GM12892 (cell line): ENCODE measurements at regions not wholly inside any gene's neighbourhood (a gene's known extent, or its start where the extent isn't known, plus 50 kb on each side); places are given as distances from the start of the nearest gene placed in this dataset.

ENCODE experiments used
- POLR2A ChIP-seq: IDR thresholded peaks from 2 replicates; pipeline ENCODE4 v1.6.1; 2011; ENCODE audit warnings: low read depth, low read length, control low read depth
- POLR2AphosphoS5 ChIP-seq: IDR thresholded peaks from 2 replicates; pipeline ENCODE4 v1.6.1; 2011; ENCODE audit warnings: low read depth, low read length, control low read depth

DNA sequence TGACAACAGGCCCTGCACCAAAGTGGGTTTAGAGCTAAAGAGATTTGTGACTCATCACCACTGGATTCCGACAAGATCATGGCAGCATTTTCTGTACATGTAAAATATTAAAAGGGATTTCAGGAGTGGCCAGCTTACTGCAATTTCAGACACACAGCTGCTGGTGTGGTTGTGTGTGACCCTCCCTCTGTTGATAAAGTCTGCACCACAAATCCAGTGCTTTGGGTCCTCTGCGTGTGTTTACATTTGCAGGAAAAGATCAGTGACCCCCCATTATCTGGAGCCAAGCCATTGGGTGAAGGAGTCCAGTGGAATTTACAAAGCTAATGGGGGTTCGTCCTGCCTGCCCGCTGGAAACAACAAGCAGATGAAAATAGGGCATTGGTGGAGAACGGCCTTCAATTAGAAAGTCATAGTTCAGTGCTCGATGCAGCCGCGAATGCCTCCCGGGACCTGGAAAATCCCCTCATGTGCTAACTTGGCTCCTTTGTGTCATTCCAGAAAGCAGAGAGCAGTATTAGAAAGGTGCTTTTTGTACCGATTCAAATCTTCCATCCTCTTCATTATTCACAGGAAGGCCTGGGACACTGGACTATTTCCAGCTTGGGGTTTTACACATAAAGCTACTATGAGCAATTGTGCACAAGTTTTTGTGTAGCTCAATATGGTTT, 188.5 kb upstream of the TMEM132C start:
- TF ChIP-seq POLR2A: no peak
- TF ChIP-seq POLR2AphosphoS5: no peak
